Activated CD4-positive, alpha-beta memory T cell treated with anti-CD3 and anti-CD28 coated beads for 36 hours (primary cell): ENCODE measurements at regions not wholly inside any gene's neighbourhood (a gene's known extent, or its start where the extent isn't known, plus 50 kb on each side); places are given as distances from the start of the nearest gene placed in this dataset.

ENCODE experiments used
- CTCF ChIA-PET: fragments of 350-600 bp; sonication (Branson Sonifier 250); formaldehyde crosslinking; loops from one replicate; lab custom pipeline; 2021; ENCODE audit warnings: antibody characterized with exemption, inconsistent platforms; lab: Charles Lee
- POLR2A ChIA-PET: fragments of 350-600 bp; sonication (Branson Sonifier 250); formaldehyde crosslinking; loops from one replicate; lab custom pipeline; 2021; ENCODE audit warnings: antibody characterized with exemption; lab: Charles Lee
- DNase-seq: peaks from one replicate; pipeline ENCODE4 v3.0.0-alpha.2; 2020
- H3K27ac Mint-ChIP-seq: one replicate; pipeline ENCODE4 v1.8.0; 2021; ENCODE audit warnings: mixed read lengths
- H3K27me3 Mint-ChIP-seq: one replicate; pipeline ENCODE4 v1.8.0; 2021; ENCODE audit warnings: mixed read lengths
- H3K36me3 Mint-ChIP-seq: one replicate; pipeline ENCODE4 v1.8.0; 2021; ENCODE audit warnings: mixed read lengths
- H3K4me1 Mint-ChIP-seq: one replicate; pipeline ENCODE4 v1.8.0; 2021; ENCODE audit warnings: low read depth, mixed read lengths
- H3K4me3 Mint-ChIP-seq: one replicate; pipeline ENCODE4 v1.8.0; 2021; ENCODE audit warnings: mild to moderate bottlenecking, mixed read lengths
- H3K9me3 Mint-ChIP-seq: one replicate; pipeline ENCODE4 v1.8.0; 2021; ENCODE audit warnings: mixed read lengths
- intact Hi-C: fragments of 100-400 bp; cut with micrococcal nuclease; formaldehyde crosslinking; loops from one replicate; pipeline ENCODE4 v1.15.1; 2023

DNA sequence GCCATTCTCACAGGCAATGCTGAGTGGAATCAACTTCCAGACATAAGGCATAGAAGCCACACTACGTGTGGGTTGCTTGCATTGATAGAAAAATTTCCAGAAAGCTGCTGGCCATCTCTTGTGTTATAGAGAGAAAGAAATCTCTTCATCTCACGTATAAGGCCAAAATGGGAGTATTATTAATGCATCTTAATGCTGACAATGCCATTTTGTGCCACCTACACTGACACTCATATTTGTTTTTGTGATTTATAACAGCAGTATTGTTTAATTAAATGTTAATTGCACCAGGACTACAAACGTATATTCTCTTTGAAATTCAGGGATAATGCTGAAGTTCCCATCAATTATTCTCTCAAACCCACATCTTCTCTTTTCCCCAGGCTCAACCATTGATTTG is 56.1 kb upstream of the TMEM132D start:
- Mint-ChIP-seq H3K27ac (no peak overlapping the region), H3K4me3 (no peak overlapping the region), H3K9me3 (no peaks in the 10 kb centered on the region), H3K27me3 (peaks cover 3% of the 10 kb centered on the region), H3K4me1 (no peaks in the 10 kb centered on the region), H3K36me3 (no peaks in the 10 kb centered on the region)
- ChIA-PET POLR2A (no interaction called here), CTCF (no interaction called here)
- intact Hi-C loops = no loop called here
- no peak for DNase-seq

GRCh38 chr12:129961091-129961490 is 57.3 kb upstream of the TMEM132D start:
- Mint-ChIP-seq H3K9me3 (peaks cover 2% of the 10 kb centered on the region), H3K4me3 (no peak overlapping the region), H3K27me3 (peaks cover 3% of the 10 kb centered on the region), H3K27ac (no peak overlapping the region), H3K4me1 (no peaks in the 10 kb centered on the region), H3K36me3 (no peaks in the 10 kb centered on the region)
- DNase-seq = no peak
- ChIA-PET POLR2A (no interaction called here), CTCF (no interaction called here)
- intact Hi-C loops = no loop called here

- Mint-ChIP-seq H3K36me3 (no peaks in the 10 kb centered on the region), H3K27me3 (peaks cover 3% of the 10 kb centered on the region), H3K4me1 (no peaks in the 10 kb centered on the region), H3K9me3 (peaks cover 2% of the 10 kb centered on the region), H3K27ac (no peak overlapping the region), H3K4me3 (no peak overlapping the region)
- intact Hi-C loops = no loop called here
- no peak for DNase-seq
- CTCF ChIA-PET = no interaction called here
- POLR2A ChIA-PET = no interaction called here
These were observed 58.0 kb upstream of the TMEM132D start for GRCh38 chr12:129961856-129962255.

GRCh38 chr12:129964300-129964699 is 60.5 kb upstream of the TMEM132D start:
- H3K4me3 Mint-ChIP-seq = no peak overlapping the region
- peaks cover 2% of the 10 kb centered on the region for H3K9me3 Mint-ChIP-seq
- intact Hi-C loops = no loop called here
- no peaks in the 10 kb centered on the region for H3K36me3 Mint-ChIP-seq
- H3K4me1 Mint-ChIP-seq = no peaks in the 10 kb centered on the region
- ChIA-PET CTCF (no interaction called here), POLR2A (no interaction called here)
- no peak for DNase-seq
- H3K27ac Mint-ChIP-seq = no peak overlapping the region
- H3K27me3 Mint-ChIP-seq = peaks cover 3% of the 10 kb centered on the region

- H3K36me3 Mint-ChIP-seq = no peaks in the 10 kb centered on the region
- H3K27ac Mint-ChIP-seq = no peak overlapping the region
- peaks cover 2% of the 10 kb centered on the region for H3K9me3 Mint-ChIP-seq
- ChIA-PET POLR2A (no interaction called here), CTCF (no interaction called here)
- H3K4me3 Mint-ChIP-seq = no peak overlapping the region
- H3K4me1 Mint-ChIP-seq = no peaks in the 10 kb centered on the region
- H3K27me3 Mint-ChIP-seq = peaks cover 3% of the 10 kb centered on the region
- DNase-seq = no peak
- intact Hi-C loops = no loop called here
These were observed 61.1 kb upstream of the TMEM132D start for GRCh38 chr12:129964826-129965457.

- Mint-ChIP-seq H3K27ac (no peak overlapping the region), H3K4me3 (no peak overlapping the region), H3K4me1 (no peaks in the 10 kb centered on the region), H3K36me3 (no peaks in the 10 kb centered on the region), H3K27me3 (peaks cover 3% of the 10 kb centered on the region), H3K9me3 (peaks cover 2% of the 10 kb centered on the region)
- DNase-seq = no peak
- POLR2A ChIA-PET = no interaction called here
- CTCF ChIA-PET = interaction anchor here (0.6 kb wide), 1 partner anchor 55 kb away, joined by 4 read pairs; no protein-coding TSS in a partner anchor
- intact Hi-C loops = no loop called here
These were observed 62.5 kb upstream of the TMEM132D start for GRCh38 chr12:129966146-129966995.

- intact Hi-C loops = no loop called here
- CTCF ChIA-PET = no interaction called here
- Mint-ChIP-seq H3K9me3 (no peaks in the 10 kb centered on the region), H3K27ac (no peak overlapping the region), H3K4me3 (no peak overlapping the region), H3K36me3 (no peaks in the 10 kb centered on the region), H3K27me3 (no peaks in the 10 kb centered on the region), H3K4me1 (no peaks in the 10 kb centered on the region)
- DNase-seq = no peak
- POLR2A ChIA-PET = no interaction called here
These were observed 67.9 kb upstream of the TMEM132D start for GRCh38 chr12:129971721-129972120.

GRCh38 chr12:129973236-129973961 is 69.6 kb upstream of the TMEM132D start:
- H3K4me3 Mint-ChIP-seq = no peak overlapping the region
- H3K27ac Mint-ChIP-seq = no peak overlapping the region
- H3K27me3 Mint-ChIP-seq = no peaks in the 10 kb centered on the region
- no peaks in the 10 kb centered on the region for H3K36me3 Mint-ChIP-seq
- no peak for DNase-seq
- H3K4me1 Mint-ChIP-seq = no peaks in the 10 kb centered on the region
- CTCF ChIA-PET = no interaction called here
- intact Hi-C loops = no loop called here
- no peaks in the 10 kb centered on the region for H3K9me3 Mint-ChIP-seq
- POLR2A ChIA-PET = no interaction called here

- ChIA-PET CTCF (interaction anchor here (0.8 kb wide), 1 partner anchor 121 kb away, joined by 4 read pairs; no protein-coding TSS in a partner anchor), POLR2A (no interaction called here)
- H3K27me3 Mint-ChIP-seq = peaks cover 4% of the 10 kb centered on the region
- H3K9me3 Mint-ChIP-seq = peaks cover 6% of the 10 kb centered on the region
- DNase-seq = no peak
- no peak overlapping the region for H3K27ac Mint-ChIP-seq
- H3K4me1 Mint-ChIP-seq = no peaks in the 10 kb centered on the region
- no peaks in the 10 kb centered on the region for H3K36me3 Mint-ChIP-seq
- no peak overlapping the region for H3K4me3 Mint-ChIP-seq
- intact Hi-C loops = no loop called here
These were observed 80.3 kb upstream of the TMEM132D start for GRCh38 chr12:129984106-129984505.

GRCh38 chr12:129987841-129988240 is 84.0 kb upstream of the TMEM132D start:
- CTCF ChIA-PET = no interaction called here
- no peak overlapping the region for H3K4me3 Mint-ChIP-seq
- intact Hi-C loops = no loop called here
- H3K36me3 Mint-ChIP-seq = no peaks in the 10 kb centered on the region
- no peaks in the 10 kb centered on the region for H3K4me1 Mint-ChIP-seq
- peaks cover 6% of the 10 kb centered on the region for H3K9me3 Mint-ChIP-seq
- POLR2A ChIA-PET = no interaction called here
- H3K27ac Mint-ChIP-seq = no peak overlapping the region
- DNase-seq = no peak
- peaks cover 4% of the 10 kb centered on the region for H3K27me3 Mint-ChIP-seq

GRCh38 chr12:129994634-129995033 is 90.8 kb upstream of the TMEM132D start:
- intact Hi-C loops = no loop called here
- no peaks in the 10 kb centered on the region for H3K36me3 Mint-ChIP-seq
- no peak for DNase-seq
- H3K27me3 Mint-ChIP-seq = peaks cover 3% of the 10 kb centered on the region
- ChIA-PET POLR2A (no interaction called here), CTCF (no interaction called here)
- peaks cover 3% of the 10 kb centered on the region for H3K9me3 Mint-ChIP-seq
- H3K27ac Mint-ChIP-seq = no peak overlapping the region
- no peaks in the 10 kb centered on the region for H3K4me1 Mint-ChIP-seq
- no peak overlapping the region for H3K4me3 Mint-ChIP-seq

DNA sequence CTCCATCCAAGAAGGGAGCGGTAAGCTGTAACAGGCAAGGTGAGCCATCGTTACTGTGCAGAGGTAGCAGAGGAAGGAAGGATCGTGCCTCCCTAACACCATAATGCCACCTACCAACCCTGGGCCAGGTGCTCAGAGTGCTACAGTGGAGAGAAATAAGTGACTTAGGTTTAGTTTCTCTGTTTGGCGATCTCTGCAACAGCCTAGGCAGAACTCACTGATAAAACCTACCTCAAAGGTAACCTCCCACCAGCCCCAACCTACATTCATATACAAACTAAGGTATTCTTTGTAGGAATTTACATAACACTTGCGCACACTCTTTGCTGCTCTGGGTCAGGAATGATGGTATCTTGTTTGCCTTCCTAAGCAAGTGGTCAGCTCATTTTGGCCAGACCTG is 93.4 kb upstream of the TMEM132D start:
- no peak for DNase-seq
- intact Hi-C loops = no loop called here

More for the DNA sequence above, 93.4 kb upstream of the TMEM132D start:
- H3K27me3 Mint-ChIP-seq = peaks cover 3% of the 10 kb centered on the region
- H3K4me3 Mint-ChIP-seq = no peak overlapping the region
- POLR2A ChIA-PET = no interaction called here
- no peaks in the 10 kb centered on the region for H3K36me3 Mint-ChIP-seq
- H3K27ac Mint-ChIP-seq = no peak overlapping the region
- no peaks in the 10 kb centered on the region for H3K4me1 Mint-ChIP-seq
- H3K9me3 Mint-ChIP-seq = peaks cover 3% of the 10 kb centered on the region
- CTCF ChIA-PET = no interaction called here
